ENCODE measurements at regions not wholly inside any gene's neighbourhood (a gene's known extent, or its start where the extent isn't known, plus 50 kb on each side); places are given as distances from the start of the nearest gene placed in this dataset.

DNA sequence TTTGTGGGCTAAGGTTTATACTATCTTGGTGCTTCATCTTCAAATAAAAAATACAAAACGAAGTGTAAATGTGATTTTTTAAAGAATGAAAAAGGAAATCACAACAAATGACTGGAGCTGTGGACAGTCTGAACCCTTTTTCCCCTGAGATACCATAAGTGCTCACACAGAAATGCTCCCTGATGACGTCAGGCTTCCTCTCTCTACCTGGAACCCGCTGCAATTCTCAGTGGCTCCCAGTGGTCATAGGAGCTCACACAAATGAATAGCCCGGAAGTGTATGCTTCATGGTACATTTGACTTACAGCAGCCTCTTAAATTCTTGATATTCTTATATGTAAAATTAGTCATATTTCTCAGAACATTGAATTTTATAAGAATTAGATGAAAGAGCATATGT lies 249.7 kb upstream of the GYPC start:
- Histone ChIP-seq H3K9me1 (ENCODE audit: insufficient read depth, low read length) (no peaks in the 10 kb centered on the region), H3K56ac (ENCODE audit: extremely low read depth, insufficient read depth, low read length) (no peak overlapping the region), H3K27ac (ENCODE audit: insufficient read depth, low read length) (no peak overlapping the region), H3K4me1 (ENCODE audit: control insufficient read depth, insufficient read depth, low read length) (no peaks in the 10 kb centered on the region), H3K9ac (ENCODE audit: low read depth, low read length) (no peak overlapping the region), H3K9me3 (ENCODE audit: control insufficient read depth, insufficient read depth, low read length) (peaks cover 8% of the 10 kb centered on the region; the same call in 1 of the 2 replicates), H3K27me3 (ENCODE audit: control insufficient read depth, insufficient read depth, low read length) (no peaks in the 10 kb centered on the region), H2BK15ac (ENCODE audit: low read depth, low read length) (no peak overlapping the region), H2AK9ac (replicated peaks; ENCODE audit: low read depth, low read length, poor library complexity) (no peak overlapping the region), H2AK5ac (ENCODE audit: low read depth, low read length) (no peak overlapping the region), H3K14ac (replicated peaks; ENCODE audit: low read depth, low read length) (no peak overlapping the region), H3K4ac (ENCODE audit: low read depth, low read length) (no peak overlapping the region), H3K36me3 (ENCODE audit: control insufficient read depth, insufficient read depth, low read length) (no peaks in the 10 kb centered on the region), H3K18ac (ENCODE audit: low read depth, low read length) (no peak overlapping the region), H3K23ac (ENCODE audit: low read depth, low read length) (no peak overlapping the region), H4K91ac (ENCODE audit: insufficient read depth, low read depth, low read length) (no peak overlapping the region), H2BK20ac (ENCODE audit: low read depth, low read length) (no peak overlapping the region), H4K20me1 (ENCODE audit: insufficient read depth, low read length) (no peaks in the 10 kb centered on the region), H4K5ac (ENCODE audit: low read depth, low read length) (no peak overlapping the region), H4K8ac (ENCODE audit: low read depth in 2 of 2, low read length in 2 of 2) (no peak overlapping the region), H3K4me3 (ENCODE audit: insufficient read depth, low read depth, low read length) (no peak overlapping the region), H2BK5ac (ENCODE audit: low read depth, low read length, poor library complexity, severe bottlenecking) (no peak overlapping the region), H3K4me2 (ENCODE audit: low read depth, low read length) (no peak overlapping the region), H2BK120ac (ENCODE audit: low read depth, low read length) (no peak overlapping the region), H2AFZ (replicated peaks; ENCODE audit: low read length, poor library complexity) (no peak overlapping the region), H3K79me1 (ENCODE audit: low read depth in 1 of 2, low read length in 2 of 2) (no peaks in the 10 kb centered on the region)
- TF ChIP-seq, protein P1, sequence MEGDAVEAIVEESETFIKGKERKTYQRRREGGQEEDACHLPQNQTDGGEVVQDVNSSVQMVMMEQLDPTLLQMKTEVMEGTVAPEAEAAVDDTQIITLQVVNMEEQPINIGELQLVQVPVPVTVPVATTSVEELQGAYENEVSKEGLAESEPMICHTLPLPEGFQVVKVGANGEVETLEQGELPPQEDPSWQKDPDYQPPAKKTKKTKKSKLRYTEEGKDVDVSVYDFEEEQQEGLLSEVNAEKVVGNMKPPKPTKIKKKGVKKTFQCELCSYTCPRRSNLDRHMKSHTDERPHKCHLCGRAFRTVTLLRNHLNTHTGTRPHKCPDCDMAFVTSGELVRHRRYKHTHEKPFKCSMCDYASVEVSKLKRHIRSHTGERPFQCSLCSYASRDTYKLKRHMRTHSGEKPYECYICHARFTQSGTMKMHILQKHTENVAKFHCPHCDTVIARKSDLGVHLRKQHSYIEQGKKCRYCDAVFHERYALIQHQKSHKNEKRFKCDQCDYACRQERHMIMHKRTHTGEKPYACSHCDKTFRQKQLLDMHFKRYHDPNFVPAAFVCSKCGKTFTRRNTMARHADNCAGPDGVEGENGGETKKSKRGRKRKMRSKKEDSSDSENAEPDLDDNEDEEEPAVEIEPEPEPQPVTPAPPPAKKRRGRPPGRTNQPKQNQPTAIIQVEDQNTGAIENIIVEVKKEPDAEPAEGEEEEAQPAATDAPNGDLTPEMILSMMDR (conservative IDR thresholded peaks at IDR 0.05; ENCODE audit: low read depth, low read length): no peak
- no peak for TF ChIP-seq MAZ (IDR thresholded peaks at IDR 0.05; ENCODE audit: borderline replicate concordance, low read depth, low read length)
- TF ChIP-seq RCOR1 (IDR thresholded peaks at IDR 0.05; ENCODE audit: insufficient replicate concordance, low read length): no peak
- TF ChIP-seq CHD1 (IDR thresholded peaks at IDR 0.05; ENCODE audit: low read depth, low read length): no peak
- no peak for TF ChIP-seq CEBPB (IDR thresholded peaks at IDR 0.05; ENCODE audit: low read depth, low read length)
- no peak for TF ChIP-seq NFE2L2 (IDR thresholded peaks at IDR 0.05; ENCODE audit: low read depth, low read length)
- TF ChIP-seq FOS (IDR thresholded peaks at IDR 0.05; ENCODE audit: low read depth, low read length): no peak
- TF ChIP-seq RAD21 (IDR thresholded peaks at IDR 0.05; ENCODE audit: low read length): no peak
- TF ChIP-seq SMC3 (IDR thresholded peaks at IDR 0.05; ENCODE audit: low read depth, low read length): no peak
- dilution Hi-C loops (cut with HindIII; ENCODE audit: low sequenced_read_pairs, unreplicated experiment) (no loop called here), intact Hi-C loops (cut with micrococcal nuclease) (no loop called here), in situ Hi-C loops (cut with MboI; ENCODE audit: low sequenced_read_pairs) (no loop called here)
- ChIA-PET CTCF (no interaction called here), POLR2A (ENCODE audit: unreplicated experiment) (no interaction called here)
- WGBS, 2 experiments (ENCODE audit: extremely low coverage in 2 of 2, insufficient read length in 1 of 2): no CpG with 5 or more reads among the region's 4 CpGs
- ATAC-seq (ENCODE audit: low read depth) (no peak), DNase-seq (no peak)
- BruUV-seq (replicated peaks): no TSS peak

Measured in IMR-90 (cell line).